Activated CD4-positive, alpha-beta T cell treated with anti-CD3 and anti-CD28 coated beads, Interleukin-2, amount 10 ng/mL, durations not matched to agents 7 days and 5 days (primary cell): ENCODE measurements at regions not wholly inside any gene's neighbourhood (a gene's known extent, or its start where the extent isn't known, plus 50 kb on each side); places are given as distances from the start of the nearest gene placed in this dataset.
"Not testable (repeated sequence)": the region's sequence is repeated elsewhere in the genome, so short reads cannot be mapped to it uniquely, and the experiment has no call there.

ENCODE experiments used
- CTCF ChIA-PET: fragments of 350-600 bp; sonication (Branson Sonifier 250); formaldehyde crosslinking; loops from one replicate; lab custom pipeline; 2021; ENCODE audit warnings: antibody characterized with exemption; lab: Charles Lee
- POLR2A ChIA-PET: fragments of 350-600 bp; sonication (Branson Sonifier 250); formaldehyde crosslinking; loops from one replicate; lab custom pipeline; 2021; ENCODE audit warnings: antibody characterized with exemption; lab: Charles Lee
- DNase-seq: peaks from one replicate; pipeline ENCODE4 v3.0.0-alpha.2; 2020
- H3K27ac Mint-ChIP-seq: one replicate; pipeline ENCODE4 v1.8.0; 2021; ENCODE audit warnings: mild to moderate bottlenecking, moderate library complexity, mixed read lengths
- H3K27me3 Mint-ChIP-seq: one replicate; pipeline ENCODE4 v1.8.0; 2021; ENCODE audit warnings: mixed read lengths
- H3K36me3 Mint-ChIP-seq: one replicate; pipeline ENCODE4 v1.8.0; 2021; ENCODE audit warnings: low read depth, mixed read lengths
- H3K4me1 Mint-ChIP-seq: one replicate; pipeline ENCODE4 v1.8.0; 2021; ENCODE audit warnings: mixed read lengths
- H3K4me3 Mint-ChIP-seq: one replicate; pipeline ENCODE4 v1.8.0; 2021; ENCODE audit warnings: mild to moderate bottlenecking, moderate library complexity, mixed read lengths
- H3K9me3 Mint-ChIP-seq: one replicate; pipeline ENCODE4 v1.8.0; 2021; ENCODE audit warnings: mixed read lengths

GRCh38 chr13:99730403-99730802 lies 229.1 kb downstream of the TM9SF2 start:
- Mint-ChIP-seq H3K27me3 (peaks cover 4% of the 10 kb centered on the region), H3K4me1 (no peaks in the 10 kb centered on the region), H3K9me3 (no peaks in the 10 kb centered on the region), H3K36me3 (no peaks in the 10 kb centered on the region), H3K27ac (no peak overlapping the region), H3K4me3 (no peak overlapping the region)
- POLR2A ChIA-PET: no interaction called here
- CTCF ChIA-PET: no interaction called here
- no peak for DNase-seq

DNA sequence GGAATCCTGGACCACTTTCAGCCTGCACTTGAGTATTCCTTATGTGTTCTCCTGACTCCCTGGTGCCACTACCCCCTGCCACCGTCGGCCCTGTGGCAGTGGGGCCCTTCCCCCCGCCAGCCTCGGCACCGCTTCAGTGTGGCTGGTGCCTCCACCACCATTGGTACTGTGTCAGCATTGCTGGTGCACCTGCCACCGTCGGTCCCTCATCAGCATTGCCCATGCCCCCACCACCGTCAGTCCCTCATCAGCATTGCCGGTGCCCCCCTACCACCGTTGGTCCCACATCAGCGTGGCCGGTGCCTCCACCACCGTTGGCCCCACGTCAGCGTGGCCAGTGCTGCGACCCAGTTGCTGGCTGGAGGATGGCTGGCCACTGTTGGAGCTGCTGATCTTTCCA lies 228.5 kb downstream of the TM9SF2 start:
- Mint-ChIP-seq H3K4me3 (no peak overlapping the region), H3K36me3 (no peaks in the 10 kb centered on the region), H3K4me1 (no peaks in the 10 kb centered on the region), H3K27ac (no peak overlapping the region), H3K9me3 (no peaks in the 10 kb centered on the region), H3K27me3 (peaks cover 2% of the 10 kb centered on the region)
- ChIA-PET CTCF (no interaction called here), POLR2A (no interaction called here)
- DNase-seq: no peak

- H3K9me3 Mint-ChIP-seq, H3K36me3 Mint-ChIP-seq, DNase-seq, H3K4me3 Mint-ChIP-seq, H3K27me3 Mint-ChIP-seq, CTCF ChIA-PET, POLR2A ChIA-PET, H3K27ac Mint-ChIP-seq, H3K4me1 Mint-ChIP-seq: not testable (repeated sequence)
Observed at GRCh38 chr13:99727651-99728050, 226.4 kb downstream of the TM9SF2 start.

DNA sequence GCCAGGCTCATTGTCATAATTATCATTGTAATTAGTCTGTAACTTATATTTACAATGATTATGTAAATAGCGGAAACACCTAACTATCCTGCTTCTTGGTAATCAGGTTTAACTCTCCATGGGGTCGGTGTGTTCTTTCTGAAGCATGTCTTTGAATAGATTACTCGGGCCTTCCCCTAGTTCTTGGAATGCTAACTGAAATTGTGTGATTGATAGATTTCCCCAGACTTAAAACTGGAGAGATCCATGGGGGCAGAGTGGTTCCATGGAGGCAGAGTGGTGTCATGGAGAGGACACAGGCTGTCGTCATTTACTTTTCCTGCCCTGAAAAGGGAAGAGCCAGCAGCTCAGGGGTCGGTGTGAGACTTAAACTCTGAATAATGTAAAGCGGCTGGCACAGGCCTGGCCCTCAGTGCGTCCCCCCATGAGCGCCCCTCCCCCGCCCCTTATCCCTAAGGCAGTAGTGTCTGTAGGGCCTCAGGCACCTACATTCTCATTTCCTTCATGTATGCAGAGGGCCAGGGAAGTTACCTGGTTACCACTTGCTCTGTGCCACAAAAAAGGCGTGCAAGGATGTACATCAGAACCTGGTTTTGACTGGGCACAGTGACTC lies 225.1 kb downstream of the TM9SF2 start:
- Mint-ChIP-seq H3K27me3 (no peaks in the 10 kb centered on the region), H3K36me3 (no peaks in the 10 kb centered on the region), H3K9me3 (no peaks in the 10 kb centered on the region), H3K4me3 (no peak overlapping the region), H3K4me1 (no peaks in the 10 kb centered on the region), H3K27ac (no peak overlapping the region)
- POLR2A ChIA-PET: no interaction called here
- no peak for DNase-seq
- CTCF ChIA-PET: no interaction called here

DNA sequence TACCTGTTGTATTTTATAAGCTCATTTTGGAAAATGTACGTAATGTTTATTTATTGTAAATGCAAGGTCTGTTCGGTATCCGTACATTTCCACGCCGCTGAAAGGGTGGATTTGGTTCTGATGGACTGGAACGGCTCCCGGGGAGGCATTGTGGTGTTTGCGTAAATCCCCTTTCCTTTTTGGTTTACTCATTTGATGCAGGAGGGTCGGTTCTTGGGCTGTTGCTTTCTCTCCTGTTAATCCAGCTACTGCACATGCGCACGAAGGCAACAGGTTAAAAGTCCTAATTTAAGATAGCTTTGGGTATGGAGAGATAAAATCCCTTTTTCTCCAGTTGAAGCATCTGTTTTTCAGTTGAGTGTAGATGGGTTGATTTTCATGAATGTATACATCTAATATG lies 224.4 kb downstream of the TM9SF2 start:
- no peak for DNase-seq
- ChIA-PET POLR2A (no interaction called here), CTCF (no interaction called here)
- Mint-ChIP-seq H3K36me3 (no peaks in the 10 kb centered on the region), H3K4me3 (no peak overlapping the region), H3K4me1 (no peaks in the 10 kb centered on the region), H3K27ac (no peak overlapping the region), H3K27me3 (no peaks in the 10 kb centered on the region), H3K9me3 (no peaks in the 10 kb centered on the region)

GRCh38 chr13:99724633-99725517 lies 223.6 kb downstream of the TM9SF2 start:
- ChIA-PET CTCF (no interaction called here), POLR2A (no interaction called here)
- H3K4me3 Mint-ChIP-seq: no peak overlapping the region

DNA sequence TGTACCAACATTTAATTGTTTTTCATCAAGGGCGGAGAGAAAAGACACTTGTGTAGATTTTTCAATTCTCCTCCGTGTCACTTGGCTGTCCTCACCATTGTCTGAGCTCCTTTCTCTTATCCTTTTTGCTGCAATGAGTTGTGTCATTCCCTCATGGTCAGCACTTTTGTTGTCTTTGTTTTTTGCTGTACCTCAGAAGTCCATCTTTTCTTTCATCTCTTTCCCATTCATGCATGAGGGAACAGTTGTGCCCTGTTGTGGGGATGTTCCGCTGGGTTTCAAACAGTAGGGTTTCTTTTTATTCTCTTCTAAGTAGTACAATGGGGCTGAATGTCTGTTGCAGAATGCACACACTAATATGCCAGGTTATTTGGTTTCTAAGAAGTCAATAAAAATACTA lies 222.6 kb downstream of the TM9SF2 start:
- CTCF ChIA-PET: no interaction called here
- Mint-ChIP-seq H3K9me3 (no peaks in the 10 kb centered on the region), H3K27me3 (no peaks in the 10 kb centered on the region), H3K27ac (no peak overlapping the region), H3K4me3 (no peak overlapping the region), H3K36me3 (no peaks in the 10 kb centered on the region), H3K4me1 (no peaks in the 10 kb centered on the region)
- POLR2A ChIA-PET: no interaction called here
- no peak for DNase-seq

More at GRCh38 chr13:99724633-99725517, 223.6 kb downstream of the TM9SF2 start:
- DNase-seq: no peak
- Mint-ChIP-seq H3K27ac (no peak overlapping the region), H3K36me3 (no peaks in the 10 kb centered on the region), H3K27me3 (no peaks in the 10 kb centered on the region), H3K4me1 (no peaks in the 10 kb centered on the region), H3K9me3 (no peaks in the 10 kb centered on the region)

- CTCF ChIA-PET: no interaction called here
- Mint-ChIP-seq H3K9me3 (no peaks in the 10 kb centered on the region), H3K4me3 (no peak overlapping the region), H3K4me1 (no peaks in the 10 kb centered on the region), H3K27me3 (no peaks in the 10 kb centered on the region), H3K36me3 (no peaks in the 10 kb centered on the region), H3K27ac (no peak overlapping the region)
- no peak for DNase-seq
- POLR2A ChIA-PET: no interaction called here
Observed at GRCh38 chr13:99722931-99723330, 221.7 kb downstream of the TM9SF2 start.

GRCh38 chr13:99722338-99722818 lies 221.1 kb downstream of the TM9SF2 start:
- Mint-ChIP-seq H3K9me3 (no peaks in the 10 kb centered on the region), H3K36me3 (no peaks in the 10 kb centered on the region), H3K4me1 (no peaks in the 10 kb centered on the region), H3K4me3 (no peak overlapping the region), H3K27ac (no peak overlapping the region), H3K27me3 (no peaks in the 10 kb centered on the region)
- ChIA-PET POLR2A (no interaction called here), CTCF (interaction anchor here (0.5 to 0.6 kb wide), 2 partner anchors 71 to 191 kb away, joined by 3 to 4 read pairs; no protein-coding TSS in a partner anchor)
- no peak for DNase-seq

GRCh38 chr13:99721606-99722337 lies 220.5 kb downstream of the TM9SF2 start:
- DNase-seq: no peak
- Mint-ChIP-seq H3K36me3 (no peaks in the 10 kb centered on the region), H3K27ac (no peak overlapping the region), H3K4me1 (no peaks in the 10 kb centered on the region), H3K27me3 (no peaks in the 10 kb centered on the region), H3K4me3 (no peak overlapping the region), H3K9me3 (no peaks in the 10 kb centered on the region)
- ChIA-PET CTCF (interaction anchor here (0.5 to 0.6 kb wide), 3 partner anchors 71 to 262 kb away, joined by 3 to 4 read pairs (median 3); no protein-coding TSS in a partner anchor), POLR2A (no interaction called here)

GRCh38 chr13:99717959-99718674 lies 216.8 kb downstream of the TM9SF2 start:
- no peak overlapping the region for H3K4me3 Mint-ChIP-seq
- H3K36me3 Mint-ChIP-seq: no peaks in the 10 kb centered on the region
- no peak overlapping the region for H3K27ac Mint-ChIP-seq
- no peaks in the 10 kb centered on the region for H3K9me3 Mint-ChIP-seq
- no peaks in the 10 kb centered on the region for H3K4me1 Mint-ChIP-seq
- DNase-seq: no peak
- ChIA-PET POLR2A (no interaction called here), CTCF (no interaction called here)
- no peaks in the 10 kb centered on the region for H3K27me3 Mint-ChIP-seq

- Mint-ChIP-seq H3K36me3 (no peaks in the 10 kb centered on the region), H3K27ac (no peak overlapping the region), H3K9me3 (no peaks in the 10 kb centered on the region), H3K4me3 (no peak overlapping the region), H3K4me1 (no peaks in the 10 kb centered on the region), H3K27me3 (no peaks in the 10 kb centered on the region)
- ChIA-PET CTCF (no interaction called here), POLR2A (no interaction called here)
- no peak for DNase-seq
Observed at GRCh38 chr13:99709134-99709533, 207.9 kb downstream of the TM9SF2 start.
